GM19397 (cell line): ENCODE measurements at regions not wholly inside any gene's neighbourhood (a gene's known extent, or its start where the extent isn't known, plus 50 kb on each side); places are given as distances from the start of the nearest gene placed in this dataset.
"Not testable (repeated sequence)": the region's sequence is repeated elsewhere in the genome, so short reads cannot be mapped to it uniquely, and the experiment has no call there.

Experiments used
- ATAC-seq: cut with Tn5 transposase; IDR thresholded peaks from one replicate; pipeline ENCODE4 v1.9.1; 2021; ENCODE audit warnings: mild to moderate bottlenecking, moderate library complexity; ENCODE audit not compliant: unreplicated experiment

DNA sequence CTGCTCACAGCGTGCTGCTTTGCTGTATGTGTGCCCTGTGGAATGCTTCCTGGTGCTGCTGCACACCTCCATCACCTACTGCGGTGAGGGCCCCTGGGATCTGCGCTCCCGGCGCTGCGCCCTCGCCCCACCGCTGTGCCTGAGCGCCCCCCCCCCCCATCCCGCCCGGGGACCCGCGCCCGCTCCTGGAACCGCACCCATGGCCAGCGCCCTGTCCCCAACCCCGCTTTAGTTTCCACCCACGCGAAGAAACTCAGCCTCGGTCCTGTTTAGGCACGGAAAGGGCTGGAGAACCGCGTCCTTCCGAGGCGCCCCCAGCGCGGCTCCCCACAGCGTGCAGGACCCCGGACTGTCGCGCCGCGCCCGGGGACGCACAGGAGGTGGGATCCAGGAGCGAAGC lies 265.5 kb downstream of the POTEB3 start:
- ATAC-seq, result not testable (repeated sequence)

DNA sequence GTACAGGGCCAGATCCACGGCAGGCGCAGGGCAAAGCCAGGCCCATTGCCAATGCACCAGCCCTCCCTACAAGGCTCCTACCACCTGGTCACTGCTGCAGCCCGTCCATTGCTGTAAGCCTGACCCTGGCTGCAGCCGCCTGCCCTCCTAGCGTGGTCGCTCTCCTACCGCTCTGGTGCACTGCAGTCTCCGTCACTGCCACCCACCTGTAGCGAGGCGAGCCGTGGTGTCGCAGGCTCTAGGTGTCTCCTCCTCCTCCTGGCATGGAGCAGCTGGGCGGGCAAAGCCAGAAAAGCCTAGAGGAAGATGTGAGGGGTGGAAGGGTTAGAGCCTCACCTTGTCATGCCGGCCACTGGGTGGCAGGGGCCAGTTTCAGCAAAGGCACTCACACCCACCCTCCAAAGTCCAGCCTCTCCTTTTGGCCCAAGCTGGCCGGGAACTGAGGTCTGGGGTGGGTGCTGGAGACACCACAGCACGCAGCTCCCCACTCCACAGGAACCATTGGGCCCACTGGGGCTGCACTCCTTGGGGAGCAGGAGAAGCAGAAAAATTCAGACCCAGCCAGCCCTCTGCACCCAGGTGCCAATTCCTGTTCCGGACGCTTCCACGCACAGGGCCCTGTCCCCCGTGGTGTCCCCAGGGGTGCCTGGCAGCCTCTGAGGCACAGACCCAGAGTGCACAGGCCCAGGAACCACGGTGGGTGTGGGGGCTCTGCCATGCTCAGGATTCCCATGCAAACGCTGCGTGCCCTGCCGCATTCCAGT lies 285.3 kb upstream of the POTEB2 start:
- not testable (repeated sequence) for ATAC-seq

DNA sequence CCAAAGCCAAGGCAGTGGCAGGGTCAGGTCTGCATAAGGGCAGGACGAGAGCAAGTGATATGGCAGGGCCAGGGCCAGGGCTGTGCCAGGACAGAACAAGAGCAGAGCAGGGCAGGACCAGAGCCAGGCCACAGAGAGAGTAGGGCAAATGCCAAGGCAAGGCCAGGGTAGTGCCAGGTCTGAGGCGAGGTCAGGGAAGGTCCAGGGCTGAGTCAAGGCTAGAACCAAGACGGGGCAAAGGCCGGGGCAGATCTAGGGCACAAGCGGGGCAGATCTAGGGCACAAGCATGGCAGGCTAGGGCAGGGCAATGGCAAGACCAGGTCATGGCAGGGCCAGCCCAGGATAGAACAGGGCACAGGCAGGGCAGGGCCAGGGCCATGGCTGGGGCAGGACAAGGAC lies 282.0 kb upstream of the POTEB2 start:
- not testable (repeated sequence) for ATAC-seq

DNA sequence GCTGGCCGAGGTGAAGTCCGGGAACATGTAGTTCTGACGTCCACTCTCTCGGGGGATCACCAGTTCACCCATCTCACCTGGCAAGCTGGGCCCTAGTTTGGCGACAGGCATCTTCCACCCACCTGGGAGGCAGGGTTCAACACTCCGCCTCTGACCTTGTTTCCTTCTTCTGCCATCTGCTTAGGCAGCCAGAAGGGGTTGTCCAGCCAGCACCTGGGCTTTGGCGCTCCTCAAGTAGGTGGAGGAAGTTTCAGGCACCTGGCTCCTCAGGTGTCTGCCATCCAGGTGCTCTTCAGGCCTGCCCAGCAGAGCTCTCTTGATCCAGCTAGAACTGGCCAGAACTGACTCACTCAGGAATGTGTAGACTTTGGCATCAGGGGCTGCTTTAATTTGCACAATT lies 267.8 kb upstream of the POTEB2 start:
- not testable (repeated sequence) for ATAC-seq

DNA sequence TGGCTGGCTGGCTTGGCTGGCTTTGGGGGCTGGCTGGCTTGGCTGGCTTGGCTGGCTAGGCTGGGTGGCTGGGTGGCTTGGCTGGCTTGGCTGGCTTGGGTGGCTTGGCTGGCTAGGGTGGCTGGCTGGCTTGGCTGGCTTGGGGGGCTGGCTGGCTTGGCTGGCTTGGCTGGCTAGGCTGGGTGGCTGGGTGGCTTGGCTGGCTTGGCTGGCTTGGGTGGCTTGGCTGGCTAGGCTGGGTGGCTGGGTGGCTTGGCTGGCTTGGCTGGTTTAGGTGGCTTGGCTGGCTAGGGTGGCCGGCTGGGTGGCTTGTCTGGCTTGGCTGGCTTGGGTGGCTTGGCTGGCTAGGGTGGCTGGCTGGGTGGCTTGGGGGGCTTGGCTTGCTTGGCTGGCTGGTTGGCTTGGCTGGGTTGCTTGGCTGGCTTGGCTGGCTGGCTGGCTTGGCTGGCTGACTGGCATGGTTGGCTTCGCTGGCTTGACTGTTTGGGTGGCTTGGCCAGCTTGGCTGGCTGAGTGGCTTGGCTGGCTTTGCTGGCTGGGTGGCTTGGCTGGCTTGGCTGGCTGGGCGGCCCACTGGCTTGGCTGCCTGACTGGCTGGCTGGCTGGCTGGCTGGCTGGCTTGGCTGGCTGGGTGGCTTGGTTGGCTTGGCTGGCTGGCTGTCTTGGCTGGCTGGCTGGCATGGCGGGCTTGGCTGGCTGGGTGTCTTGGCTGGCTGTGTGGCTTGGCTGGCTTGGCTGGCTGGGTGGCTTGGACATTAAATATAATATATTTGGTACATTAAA lies 246.3 kb upstream of the POTEB2 start:
- ATAC-seq, result not testable (repeated sequence)

DNA sequence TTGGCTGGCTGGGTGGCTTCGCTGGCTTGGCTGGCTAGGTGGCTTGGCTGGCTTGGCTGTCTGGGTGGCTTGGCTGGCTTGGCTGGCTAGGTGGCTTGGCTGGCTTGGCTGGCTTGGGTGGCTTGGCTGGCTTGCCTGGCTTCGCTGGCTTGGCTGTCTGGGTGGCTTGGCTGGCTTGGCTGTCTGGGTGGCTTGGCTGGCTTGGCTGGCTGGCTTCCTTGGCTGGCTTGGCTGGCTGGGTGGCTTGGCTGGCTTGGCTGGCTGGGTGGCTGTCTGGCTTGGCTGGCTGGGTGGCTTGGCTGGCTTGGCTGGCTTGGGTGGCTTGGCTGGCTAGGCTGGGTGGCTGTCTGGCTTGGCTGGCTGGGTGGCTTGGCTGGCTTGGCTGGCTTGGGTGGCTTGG lies 245.7 kb upstream of the POTEB2 start:
- not testable (repeated sequence) for ATAC-seq

DNA sequence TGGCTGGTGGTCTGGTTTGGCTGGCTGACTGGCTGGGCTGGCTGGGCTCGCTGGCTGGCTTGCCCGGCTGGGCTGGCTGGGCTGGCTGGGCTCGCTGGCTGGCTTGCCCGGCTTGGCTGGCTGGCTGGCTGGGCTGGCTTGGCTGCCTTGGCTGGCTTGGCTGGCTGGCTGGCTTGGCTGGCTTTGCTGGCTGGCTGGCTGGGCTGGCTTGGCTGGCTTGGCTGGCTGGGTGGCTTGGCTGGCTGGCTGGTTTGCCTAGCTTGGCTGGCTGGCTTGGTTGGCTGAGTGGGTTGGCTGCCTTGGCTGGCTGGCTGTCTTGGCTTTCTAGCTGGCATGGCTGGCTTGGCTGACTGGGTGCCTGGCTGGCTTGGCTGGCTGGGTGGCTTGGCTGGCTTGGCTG lies 245.1 kb upstream of the POTEB2 start:
- not testable (repeated sequence) for ATAC-seq

DNA sequence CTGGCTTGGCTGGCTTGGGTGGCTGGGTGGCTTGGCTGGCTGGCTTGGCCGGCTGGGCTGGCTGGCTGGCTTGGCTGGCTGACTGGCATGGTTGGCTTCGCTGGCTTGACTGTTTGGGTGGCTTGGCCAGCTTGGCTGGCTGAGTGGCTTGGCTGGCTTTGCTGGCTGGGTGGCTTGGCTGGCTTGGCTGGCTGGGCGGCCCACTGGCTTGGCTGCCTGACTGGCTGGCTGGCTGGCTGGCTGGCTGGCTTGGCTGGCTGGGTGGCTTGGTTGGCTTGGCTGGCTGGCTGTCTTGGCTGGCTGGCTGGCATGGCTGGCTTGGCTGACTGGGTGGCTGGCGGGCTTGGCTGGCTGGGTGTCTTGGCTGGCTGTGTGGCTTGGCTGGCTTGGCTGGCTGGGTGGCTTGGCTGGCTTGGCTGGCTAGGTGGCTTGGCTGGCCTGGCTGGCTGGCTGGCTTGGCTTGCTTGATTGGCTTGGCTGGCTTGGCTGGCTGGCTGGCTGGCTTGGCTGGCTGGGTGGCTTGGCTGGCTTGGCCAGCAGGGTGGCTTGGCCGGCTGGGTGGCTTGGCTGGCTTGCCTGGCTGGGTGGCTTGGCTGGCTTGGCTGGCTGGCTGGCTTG lies 244.2 kb upstream of the POTEB2 start:
- not testable (repeated sequence) for ATAC-seq

DNA sequence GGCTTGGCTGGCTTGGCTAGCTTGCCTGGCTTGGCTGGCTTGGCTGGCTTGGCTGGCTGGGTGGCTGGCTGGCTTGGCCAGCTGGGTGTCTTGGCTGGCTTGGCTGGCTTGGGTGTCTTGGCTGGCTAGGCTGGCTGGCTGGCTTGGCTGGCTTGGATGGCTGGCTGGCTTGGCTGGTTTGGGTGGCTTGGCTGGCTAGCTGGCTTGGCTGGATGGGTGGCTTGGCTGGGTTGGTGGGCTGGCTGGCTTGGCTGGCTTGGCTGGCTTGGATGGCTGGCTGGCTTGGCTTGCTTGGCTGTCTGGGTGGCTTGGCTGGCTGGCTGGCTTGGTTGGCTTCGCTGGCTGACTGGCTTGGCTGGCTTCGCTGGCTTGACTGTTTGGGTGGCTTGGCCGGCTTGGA lies 242.3 kb upstream of the POTEB2 start:
- not testable (repeated sequence) for ATAC-seq

DNA sequence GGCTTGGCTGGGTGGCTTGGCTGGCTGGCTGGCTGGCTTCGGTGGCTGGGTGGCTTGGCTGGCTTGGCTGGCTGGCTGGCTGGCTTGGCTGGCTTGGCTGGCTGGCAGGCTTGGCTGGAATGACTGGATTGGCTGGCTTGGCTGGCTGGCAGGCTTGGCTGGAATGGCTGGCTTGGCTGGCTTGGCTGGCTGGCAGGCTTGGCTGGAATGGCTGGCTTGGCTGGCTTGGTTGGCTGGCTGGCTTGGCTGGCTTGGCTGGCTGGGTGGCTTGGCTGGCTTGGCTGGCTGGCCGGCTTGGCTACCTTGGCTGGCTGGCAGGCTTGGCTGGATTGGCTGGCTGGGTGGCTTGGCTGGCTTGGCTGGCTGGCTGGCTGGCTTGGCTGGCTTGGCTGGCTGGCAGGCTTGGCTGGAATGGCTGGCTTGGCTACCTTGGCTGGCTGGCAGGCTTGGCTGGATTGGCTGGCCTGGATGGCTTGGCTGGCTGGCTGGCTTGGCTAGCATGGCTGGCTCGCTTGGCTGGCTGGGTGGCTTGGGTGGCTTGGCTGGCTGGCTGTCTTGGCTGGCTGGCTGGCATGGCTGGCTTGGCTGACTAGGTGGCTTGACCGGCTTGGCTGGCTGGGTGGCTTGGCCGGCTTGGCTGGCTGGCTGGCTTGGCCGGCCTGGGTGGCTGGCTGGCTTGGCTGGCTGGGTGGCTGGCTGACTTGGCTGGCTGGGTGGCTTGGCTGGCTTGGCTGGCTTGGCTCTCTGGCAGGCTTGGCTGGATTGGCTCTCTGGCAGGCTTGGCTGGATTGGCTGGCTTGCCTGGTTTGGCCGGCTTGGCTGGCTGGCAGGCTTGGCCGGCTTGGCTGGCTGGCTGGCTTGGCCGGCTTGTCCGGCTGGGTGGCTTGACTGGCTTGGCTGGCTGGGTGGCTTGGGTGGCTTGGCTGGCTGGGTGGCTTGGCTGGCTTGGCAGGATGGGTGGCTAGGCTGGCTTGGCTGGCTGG lies 241.6 kb upstream of the POTEB2 start:
- ATAC-seq, result not testable (repeated sequence)

DNA sequence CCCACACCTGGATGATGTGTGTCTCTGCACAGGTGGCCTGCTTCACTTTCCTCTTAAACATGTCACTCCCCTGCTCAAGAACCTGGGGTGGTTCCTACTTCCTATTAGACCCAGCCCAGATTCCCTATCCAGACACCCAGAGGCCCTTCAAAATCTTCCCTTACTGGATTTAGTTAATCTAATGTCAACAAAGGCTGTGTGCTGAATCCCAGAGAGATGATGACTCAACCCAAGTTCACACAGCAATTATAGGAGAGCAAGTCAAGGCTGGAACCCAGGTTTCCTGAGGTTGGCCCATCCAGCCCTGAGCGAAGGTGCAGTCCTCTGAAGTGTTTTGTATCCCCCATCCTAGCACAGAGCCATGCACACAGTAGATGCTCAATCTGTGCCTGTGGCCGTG lies 230.5 kb upstream of the POTEB2 start:
- not testable (repeated sequence) for ATAC-seq

DNA sequence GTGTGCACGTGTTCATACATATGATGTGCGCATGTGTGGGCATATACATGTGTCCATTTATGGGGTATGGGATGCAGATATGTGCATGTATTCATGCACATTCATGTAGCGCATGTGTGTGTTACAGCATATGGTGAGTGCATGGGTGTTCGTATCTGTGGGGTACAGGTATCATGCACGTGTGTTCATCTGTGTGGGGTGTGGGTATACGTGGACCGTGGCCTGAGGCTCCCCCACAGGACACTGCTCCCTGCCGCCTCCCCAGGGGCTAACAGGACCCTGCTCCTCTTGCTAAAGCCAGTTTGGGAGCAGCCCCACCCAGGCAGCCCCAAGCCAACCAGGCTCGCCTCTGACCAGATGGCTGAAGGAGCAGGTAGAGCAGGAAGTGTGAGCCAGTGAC lies 213.4 kb upstream of the POTEB2 start:
- not testable (repeated sequence) for ATAC-seq

DNA sequence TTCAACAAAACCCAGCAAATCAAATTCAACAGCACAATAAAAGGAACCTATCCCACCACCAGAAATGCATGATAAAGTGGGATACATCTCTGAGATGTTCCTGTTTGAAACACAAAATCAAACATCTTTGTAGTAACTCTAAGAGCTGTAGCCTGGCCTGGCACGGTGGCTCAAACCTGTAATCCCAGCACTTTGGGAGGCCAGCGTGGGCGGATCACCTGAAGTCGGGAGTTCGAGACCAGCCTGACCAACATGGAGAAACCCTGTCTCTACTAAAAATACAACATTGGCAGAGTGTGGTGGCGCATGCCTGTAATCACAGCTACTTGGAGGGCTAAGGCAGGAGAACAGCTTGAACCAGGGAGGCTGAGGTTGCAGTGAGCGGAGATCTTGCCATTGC lies 202.8 kb upstream of the POTEB2 start:
- ATAC-seq, result not testable (repeated sequence)

DNA sequence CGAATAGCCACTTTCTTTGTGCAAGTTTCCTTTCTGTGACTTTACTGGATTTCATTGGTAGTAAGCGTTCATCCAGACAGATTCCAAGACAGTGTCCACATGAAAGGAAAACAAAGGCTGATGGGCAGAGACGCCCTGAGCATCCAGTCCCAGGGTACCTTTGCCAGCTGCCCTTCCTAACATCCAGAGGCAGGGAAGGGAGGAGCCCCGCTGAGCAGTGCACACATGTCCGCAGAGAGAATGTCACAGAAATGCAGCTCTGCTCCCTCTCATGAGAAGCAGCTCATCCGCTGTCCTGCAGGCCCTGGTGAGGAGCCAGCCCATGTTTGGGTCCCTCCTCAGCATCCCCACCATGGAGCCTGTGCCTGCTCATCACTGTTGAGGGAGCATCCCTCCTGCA lies 197.4 kb upstream of the POTEB2 start:
- not testable (repeated sequence) for ATAC-seq

DNA sequence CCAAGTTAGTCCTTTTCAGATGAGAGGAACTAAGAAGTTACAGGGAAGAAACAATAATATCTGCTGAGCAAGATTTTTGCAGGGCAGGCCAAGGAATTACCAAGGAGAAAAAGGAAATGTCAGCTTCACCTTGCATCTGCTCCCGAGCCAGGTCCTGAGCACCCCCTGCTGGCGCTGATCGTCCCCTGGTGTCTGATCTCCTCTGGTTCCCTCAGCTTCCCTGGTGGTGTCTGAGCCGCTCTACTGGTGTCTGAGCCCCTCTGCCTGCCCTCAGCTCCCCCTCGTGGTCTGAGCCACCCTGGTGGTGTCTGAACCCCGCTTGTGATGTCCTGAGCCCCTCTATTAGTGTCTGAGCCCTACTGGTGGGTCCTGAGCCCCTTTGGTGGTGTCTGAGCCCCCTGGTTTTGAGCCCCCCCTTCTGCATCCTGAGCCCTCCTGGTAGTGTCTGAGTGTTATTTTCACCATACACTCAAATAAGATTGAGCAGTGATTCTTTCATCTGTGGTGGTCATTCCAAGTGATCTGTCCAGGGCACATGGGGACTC lies 196.6 kb upstream of the POTEB2 start:
- not testable (repeated sequence) for ATAC-seq

DNA sequence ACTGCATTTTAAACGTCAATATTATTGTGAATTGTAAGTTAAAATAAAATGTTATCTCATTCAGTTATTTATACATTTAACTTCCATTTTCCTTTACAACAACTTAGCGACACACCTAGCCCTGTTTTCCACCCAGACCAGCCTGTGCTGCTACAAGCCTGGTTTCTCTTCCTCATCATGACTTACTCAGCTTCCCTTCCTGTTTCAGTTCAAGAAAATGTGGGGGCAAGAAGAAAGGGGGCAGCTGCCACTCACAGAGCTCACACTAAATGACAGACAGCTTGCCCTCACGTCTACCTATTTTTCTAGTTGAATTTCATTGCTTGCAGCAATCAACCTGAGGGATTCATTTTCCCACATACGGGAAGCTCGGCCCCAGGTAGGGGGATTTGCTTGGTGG lies 185.8 kb upstream of the POTEB2 start:
- not testable (repeated sequence) for ATAC-seq

DNA sequence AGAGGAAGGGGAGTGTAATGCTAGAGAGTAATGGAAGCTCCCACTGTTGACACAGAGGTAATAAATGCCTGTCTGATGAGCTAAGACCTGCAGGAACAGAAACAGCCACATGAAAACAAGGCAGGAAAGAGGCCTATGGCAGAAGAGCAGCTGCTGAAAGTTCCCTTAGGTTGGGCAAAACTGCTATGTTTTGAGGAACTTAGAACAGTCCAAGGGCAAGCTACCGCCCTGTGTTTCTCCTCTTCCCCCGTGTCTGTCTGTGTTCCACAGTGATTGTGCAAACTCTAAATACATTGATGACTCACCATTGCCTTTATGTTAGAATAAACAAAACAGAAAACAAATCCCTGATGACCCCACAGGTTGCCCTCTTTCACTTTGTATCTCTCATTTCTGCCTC lies 165.6 kb upstream of the POTEB2 start:
- not testable (repeated sequence) for ATAC-seq

DNA sequence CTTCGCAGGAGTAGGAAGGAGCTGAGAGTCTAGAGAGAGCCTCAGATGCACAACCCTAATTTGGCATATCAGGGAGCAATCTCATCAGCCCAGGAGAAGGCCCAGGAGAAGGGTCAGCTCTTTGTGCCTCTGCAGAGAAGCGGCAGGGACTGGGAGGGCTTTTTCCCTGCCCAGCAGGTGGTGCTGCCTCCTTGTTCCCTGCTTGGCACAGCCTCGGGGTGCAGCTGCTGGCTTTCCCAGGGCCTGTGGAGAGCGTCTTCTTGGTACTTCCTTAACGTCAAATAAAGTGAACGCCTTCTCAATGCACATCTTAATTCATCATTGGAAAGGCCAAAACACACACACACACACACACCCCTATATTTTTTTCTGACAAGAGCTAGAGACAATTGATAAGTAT lies 162.9 kb upstream of the POTEB2 start:
- not testable (repeated sequence) for ATAC-seq

DNA sequence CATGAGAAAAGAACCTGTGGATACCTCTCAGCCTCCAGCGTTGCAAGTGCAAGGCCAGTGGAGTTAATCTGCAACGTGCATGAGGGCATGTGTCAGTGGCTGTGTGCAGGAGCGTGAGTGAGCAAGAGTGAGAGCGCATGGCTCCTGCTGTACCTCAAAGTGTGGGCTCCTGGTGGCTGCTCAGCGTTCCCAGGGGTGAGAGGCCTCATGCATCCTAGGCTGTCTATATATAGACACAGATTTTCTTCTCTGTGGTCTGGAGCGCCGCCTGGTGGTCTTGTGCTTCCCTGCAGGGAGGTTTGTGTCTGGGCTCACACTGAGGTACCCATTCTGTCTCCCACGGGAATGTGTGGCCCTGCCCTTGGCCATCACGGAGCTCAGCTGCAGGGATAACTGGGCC lies 161.8 kb upstream of the POTEB2 start:
- not testable (repeated sequence) for ATAC-seq

DNA sequence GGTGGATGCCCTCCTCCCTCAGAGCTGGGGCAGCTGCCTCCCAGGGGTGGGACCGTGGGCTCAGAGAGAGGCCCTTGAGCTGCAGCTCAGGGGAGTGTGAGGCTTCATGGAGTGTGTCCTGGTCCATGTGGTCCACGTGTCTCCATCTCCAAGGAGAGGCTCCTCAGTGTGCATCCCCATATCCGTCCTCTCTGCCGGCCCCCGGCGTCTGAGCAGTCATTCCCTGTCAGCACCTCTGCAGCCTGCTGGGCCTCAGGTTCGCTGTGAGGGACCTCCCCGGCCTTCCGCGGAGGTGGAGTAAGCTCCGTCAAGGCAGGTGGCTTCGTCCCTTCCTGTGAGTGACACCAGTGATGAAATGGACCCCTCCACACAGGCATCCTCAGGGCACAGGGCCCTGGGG lies 160.7 kb upstream of the POTEB2 start:
- ATAC-seq, result not testable (repeated sequence)
